ENCODE measurements at regions not wholly inside any gene's neighbourhood (a gene's known extent, or its start where the extent isn't known, plus 50 kb on each side); places are given as distances from the start of the nearest gene placed in this dataset.
"Not testable (repeated sequence)": the region's sequence is repeated elsewhere in the genome, so short reads cannot be mapped to it uniquely, and the experiment has no call there.

DNA sequence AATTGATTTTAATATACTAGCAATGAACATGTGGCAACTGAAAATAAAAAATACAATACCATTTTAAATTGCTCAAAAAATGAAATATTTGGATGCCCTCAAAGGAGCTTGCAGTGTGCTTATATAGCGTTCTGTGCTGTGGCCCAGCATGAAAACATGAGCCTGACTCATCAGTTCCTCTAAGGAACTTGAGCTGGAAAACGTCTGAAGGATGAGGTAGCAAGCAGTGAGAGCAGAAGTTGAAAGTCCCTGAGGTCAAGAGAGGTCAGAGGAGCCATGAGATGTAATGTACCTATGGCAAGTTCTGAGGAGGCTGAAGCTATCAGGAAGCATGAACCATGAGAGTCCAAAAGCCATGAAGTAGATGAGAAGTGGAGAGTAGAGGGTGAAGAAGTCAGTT, 59.7 kb downstream of the HMGB3 start:
- ATAC-seq (ENCODE audit: insufficient number of reproducible peaks, low FRiP score, low read depth) (no peak), DNase-seq (ENCODE audit: low spot score) (no peak)
- Histone ChIP-seq H3K27ac (no peak overlapping the region), H3K4me1 (ENCODE audit: control insufficient read depth in 1 of 2, low read depth in 2 of 2) (no peaks in the 10 kb centered on the region), H3K4me3 (no peak overlapping the region), H3K9me3 (no peaks in the 10 kb centered on the region), H3K36me3 (no peaks in the 10 kb centered on the region), H3K27me3 (replicated peaks; ENCODE audit: insufficient read depth) (no peaks in the 10 kb centered on the region)
- TF ChIP-seq, protein P1, sequence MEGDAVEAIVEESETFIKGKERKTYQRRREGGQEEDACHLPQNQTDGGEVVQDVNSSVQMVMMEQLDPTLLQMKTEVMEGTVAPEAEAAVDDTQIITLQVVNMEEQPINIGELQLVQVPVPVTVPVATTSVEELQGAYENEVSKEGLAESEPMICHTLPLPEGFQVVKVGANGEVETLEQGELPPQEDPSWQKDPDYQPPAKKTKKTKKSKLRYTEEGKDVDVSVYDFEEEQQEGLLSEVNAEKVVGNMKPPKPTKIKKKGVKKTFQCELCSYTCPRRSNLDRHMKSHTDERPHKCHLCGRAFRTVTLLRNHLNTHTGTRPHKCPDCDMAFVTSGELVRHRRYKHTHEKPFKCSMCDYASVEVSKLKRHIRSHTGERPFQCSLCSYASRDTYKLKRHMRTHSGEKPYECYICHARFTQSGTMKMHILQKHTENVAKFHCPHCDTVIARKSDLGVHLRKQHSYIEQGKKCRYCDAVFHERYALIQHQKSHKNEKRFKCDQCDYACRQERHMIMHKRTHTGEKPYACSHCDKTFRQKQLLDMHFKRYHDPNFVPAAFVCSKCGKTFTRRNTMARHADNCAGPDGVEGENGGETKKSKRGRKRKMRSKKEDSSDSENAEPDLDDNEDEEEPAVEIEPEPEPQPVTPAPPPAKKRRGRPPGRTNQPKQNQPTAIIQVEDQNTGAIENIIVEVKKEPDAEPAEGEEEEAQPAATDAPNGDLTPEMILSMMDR (IDR thresholded peaks at IDR 0.05): no peak

DNA sequence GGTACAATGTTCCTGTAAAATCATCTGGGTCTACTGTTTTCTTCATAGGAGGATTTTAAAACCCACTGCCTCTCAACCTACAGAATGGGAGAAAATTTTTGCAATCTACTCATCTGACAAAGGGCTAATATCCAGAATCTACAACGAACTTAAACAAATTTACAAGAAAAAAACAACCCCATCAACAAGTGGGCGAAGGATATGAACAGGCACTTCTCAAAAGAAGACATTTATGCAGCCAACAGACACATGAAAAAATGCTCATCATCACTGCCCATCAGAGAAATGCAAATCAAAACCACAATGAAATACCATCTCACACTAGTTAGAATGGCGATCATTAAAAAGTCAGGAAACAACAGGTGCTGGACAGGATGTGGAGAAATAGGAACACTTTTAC, 83.2 kb downstream of the HMGB3 start:
- not testable (repeated sequence) for H3K4me3 ChIP-seq; ATAC-seq (ENCODE audit: insufficient number of reproducible peaks, low FRiP score, low read depth); H3K36me3 ChIP-seq; H3K27ac ChIP-seq; H3K4me1 ChIP-seq (ENCODE audit: control insufficient read depth in 1 of 2, low read depth in 2 of 2); H3K27me3 ChIP-seq (replicated peaks; ENCODE audit: insufficient read depth); H3K9me3 ChIP-seq; DNase-seq (ENCODE audit: low spot score)

DNA sequence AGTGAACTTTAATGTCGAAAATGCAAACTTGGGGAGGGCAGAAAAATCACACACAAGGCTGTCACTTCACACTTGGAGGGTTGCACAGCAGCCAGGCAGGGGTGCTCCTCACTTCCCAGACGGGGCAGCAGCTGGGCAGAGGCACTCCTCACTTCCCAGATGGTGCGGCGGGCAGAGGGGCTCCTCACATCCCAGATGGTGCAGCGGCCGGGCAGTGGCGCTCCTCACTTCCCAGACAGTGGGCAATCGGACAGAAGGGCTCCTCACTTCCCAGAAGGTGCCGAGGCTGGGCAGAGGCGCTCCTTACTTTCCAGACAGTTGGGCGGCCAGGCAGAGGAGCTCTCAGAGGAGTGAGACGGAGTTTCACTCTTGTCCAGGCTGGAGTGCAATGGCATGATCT, 90.6 kb downstream of the HMGB3 start:
- Histone ChIP-seq H3K4me1 (ENCODE audit: control insufficient read depth in 1 of 2, low read depth in 2 of 2) (no peaks in the 10 kb centered on the region), H3K9me3 (no peaks in the 10 kb centered on the region), H3K36me3 (no peaks in the 10 kb centered on the region), H3K4me3 (no peak overlapping the region), H3K27ac (no peak overlapping the region), H3K27me3 (replicated peaks; ENCODE audit: insufficient read depth) (no peaks in the 10 kb centered on the region)
- ATAC-seq (ENCODE audit: insufficient number of reproducible peaks, low FRiP score, low read depth): no peak
- DNase-seq (ENCODE audit: low spot score): no peak
- TF ChIP-seq, protein P1 (IDR thresholded peaks at IDR 0.05): no peak

DNA sequence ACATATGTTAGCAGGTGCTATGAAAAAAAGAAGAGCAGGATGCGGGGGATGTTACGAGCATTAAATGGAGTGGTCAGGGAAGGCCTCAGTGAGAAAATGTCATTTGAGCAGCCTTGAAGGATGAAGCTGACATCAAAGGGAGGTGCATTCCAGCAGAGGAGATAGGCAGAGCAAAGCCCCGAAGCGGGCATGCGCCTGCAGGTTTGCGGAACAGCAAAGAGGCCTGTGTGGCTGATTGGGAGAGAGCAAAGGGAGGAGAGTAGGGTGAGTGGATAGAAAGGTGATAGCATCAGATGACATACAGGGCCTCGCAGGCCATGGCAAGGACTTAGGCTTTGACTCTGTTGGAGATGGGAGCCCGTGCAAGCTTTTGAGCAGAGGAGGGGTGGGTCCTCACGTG, 95.4 kb upstream of the GPR50 start:
- DNase-seq (ENCODE audit: low spot score): no peak
- no peak overlapping the region for H3K4me3 ChIP-seq
- H3K27ac ChIP-seq: no peak overlapping the region
- TF ChIP-seq, protein P1 (IDR thresholded peaks at IDR 0.05): no peak
- no peak for ATAC-seq (ENCODE audit: insufficient number of reproducible peaks, low FRiP score, low read depth)
- H3K4me1 ChIP-seq (ENCODE audit: control insufficient read depth in 1 of 2, low read depth in 2 of 2): no peaks in the 10 kb centered on the region
- H3K36me3 ChIP-seq: no peaks in the 10 kb centered on the region
- H3K9me3 ChIP-seq: no peaks in the 10 kb centered on the region
- no peaks in the 10 kb centered on the region for H3K27me3 ChIP-seq (replicated peaks; ENCODE audit: insufficient read depth)

DNA sequence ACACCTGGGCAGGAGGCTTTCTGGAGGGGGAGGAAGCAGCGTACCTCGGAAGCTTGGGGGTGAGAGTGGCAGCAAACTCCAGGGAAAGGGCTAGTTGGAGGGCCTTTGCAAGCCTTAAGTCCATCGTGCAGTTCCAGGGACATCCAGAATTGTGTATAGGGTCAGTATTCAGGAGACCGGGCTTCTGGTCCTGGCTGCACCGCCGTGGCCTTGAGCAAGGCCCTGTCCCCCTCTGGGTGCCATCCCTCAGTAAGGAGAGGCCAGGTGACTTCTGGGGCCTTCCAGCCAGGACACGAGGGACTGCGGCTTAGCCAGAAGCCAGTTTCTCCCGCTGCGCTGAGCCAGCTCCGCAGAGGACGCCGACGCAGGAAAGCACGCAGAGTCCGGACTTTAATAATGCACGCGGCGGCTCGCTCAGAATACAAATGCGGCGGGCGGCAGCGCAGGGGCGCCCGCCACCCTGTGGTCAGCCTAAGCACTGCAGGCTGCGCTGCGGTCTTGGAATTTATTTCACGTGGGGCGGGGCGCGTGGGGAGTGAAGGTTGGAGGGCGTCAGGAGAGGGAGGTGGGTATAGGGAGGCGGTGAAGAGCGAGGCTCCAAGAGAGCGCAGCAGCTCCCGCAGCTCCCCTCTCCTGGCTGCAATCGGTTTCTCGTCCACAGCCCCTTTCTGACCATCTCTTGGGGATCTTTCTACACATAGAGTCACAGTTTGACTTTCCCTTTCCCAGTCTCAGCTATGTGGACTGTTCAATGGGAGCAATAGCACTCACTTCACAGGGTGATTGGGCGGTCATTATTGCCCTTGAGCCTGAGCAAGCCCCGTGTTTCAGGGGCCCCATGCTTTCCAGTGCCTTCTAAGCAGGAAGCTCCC, 94.1 kb upstream of the GPR50 start:
- no peak overlapping the region for H3K27ac ChIP-seq
- H3K36me3 ChIP-seq: no peaks in the 10 kb centered on the region
- H3K4me1 ChIP-seq (ENCODE audit: control insufficient read depth in 1 of 2, low read depth in 2 of 2): no peaks in the 10 kb centered on the region
- DNase-seq (ENCODE audit: low spot score) (peak; percentile 3), ATAC-seq (ENCODE audit: insufficient number of reproducible peaks, low FRiP score, low read depth) (no peak)
- H3K9me3 ChIP-seq: no peaks in the 10 kb centered on the region
- peak overlapping the region; percentile 54 for H3K4me3 ChIP-seq
- no peaks in the 10 kb centered on the region for H3K27me3 ChIP-seq (replicated peaks; ENCODE audit: insufficient read depth)
- TF ChIP-seq, protein P1 (IDR thresholded peaks at IDR 0.05): peak; percentile 83

DNA sequence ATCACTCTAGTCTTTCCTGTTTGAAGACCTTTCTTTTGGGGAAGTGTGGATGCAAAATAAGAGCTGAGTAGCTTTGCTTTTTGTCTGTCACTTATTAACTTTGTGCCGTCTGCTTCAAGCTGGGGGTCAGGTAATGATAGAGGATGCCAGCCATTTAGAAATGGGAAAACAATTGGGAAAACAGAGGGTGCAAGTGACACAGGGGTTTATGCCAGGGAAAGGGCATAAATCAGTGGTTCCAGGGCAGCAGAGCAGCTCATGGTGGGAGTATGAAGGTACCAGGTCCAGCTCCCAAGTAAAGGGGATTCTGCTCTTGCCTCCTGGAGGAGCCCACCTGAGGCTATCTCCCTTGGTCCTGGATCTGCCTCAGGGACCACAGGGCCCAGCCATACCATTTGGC, 91.9 kb upstream of the GPR50 start:
- Histone ChIP-seq H3K9me3 (no peaks in the 10 kb centered on the region), H3K27me3 (replicated peaks; ENCODE audit: insufficient read depth) (no peaks in the 10 kb centered on the region), H3K4me1 (ENCODE audit: control insufficient read depth in 1 of 2, low read depth in 2 of 2) (no peaks in the 10 kb centered on the region), H3K36me3 (no peaks in the 10 kb centered on the region), H3K4me3 (no peak overlapping the region), H3K27ac (no peak overlapping the region)
- ATAC-seq (ENCODE audit: insufficient number of reproducible peaks, low FRiP score, low read depth) (no peak), DNase-seq (ENCODE audit: low spot score) (no peak)
- TF ChIP-seq, protein P1 (IDR thresholded peaks at IDR 0.05): no peak

Data from thoracic aorta (tissue), 2 donors.